K562 (cell line): ENCODE measurements at regions not wholly inside any gene's neighbourhood (a gene's known extent, or its start where the extent isn't known, plus 50 kb on each side); places are given as distances from the start of the nearest gene placed in this dataset.

Experiments used
- CHD2 ChIP-seq: IDR thresholded peaks from 2 replicates; pipeline ENCODE4 v1.6.1; 2011; ENCODE audit warnings: low read depth, low read length
- MAFK ChIP-seq: IDR thresholded peaks from 2 replicates; pipeline ENCODE4 v1.6.1; 2011; ENCODE audit warnings: low read length, improper control_type of control experiment
- MIER1 ChIP-seq: fragments of 450-650 bp; IDR thresholded peaks from 2 replicates; pipeline ENCODE4 v1.6.1; 2016; ENCODE audit warnings: antibody characterized with exemption, mild to moderate bottlenecking, low read depth
- SRSF9 ChIP-seq: fragments of 200-400 bp; formaldehyde crosslinking; IDR thresholded peaks from 2 replicates; pipeline ENCODE4 v1.6.1; 2017; ENCODE audit warnings: low read depth, low read length, borderline replicate concordance
- U2AF2 ChIP-seq: fragments of 200-400 bp; formaldehyde crosslinking; optimal IDR thresholded peaks from 2 replicates; pipeline ENCODE3; 2017; ENCODE audit warnings: low read depth, mild to moderate bottlenecking, low read length
- ZBTB34 ChIP-seq: fragments of 250-450 bp; sonication (Bioruptor Pico); IDR thresholded peaks from 2 replicates; pipeline ENCODE4 v1.8.0; 2021; ENCODE audit warnings: mild to moderate bottlenecking, moderate library complexity
- TF ChIP-seq, protein P1 (sequence below), 3 experiments: IDR thresholded peaks in 2 of 3; conservative IDR thresholded peaks in 1 of 3; 2 replicates each; pipeline ENCODE4 v1.5.1; 2011 to 2012; ENCODE audit warnings: low read length in 3 of 3, mild to moderate bottlenecking in 3 of 3, control low read depth in 2 of 3, improper control_type of control experiment in 1 of 3, inconsistent platforms in 1 of 3, low read depth in 1 of 3, mixed read lengths in 1 of 3, moderate library complexity in 1 of 3; ENCODE audit not compliant: insufficient read depth in 2 of 3
- TF ChIP-seq, protein P2 (sequence below), 2 experiments: fragments of 450-650 bp in 1 of 2; sonication (generic) in 1 of 2; formaldehyde crosslinking in 1 of 2; IDR thresholded peaks in 1 of 2; conservative IDR thresholded peaks in 1 of 2; 2 replicates each; pipeline versions ENCODE4 v1.6.1 to v1.8.1; 2016 to 2023; ENCODE audit warnings: mild to moderate bottlenecking in 2 of 2, moderate library complexity in 2 of 2, inconsistent platforms in 1 of 2, missing genetic modification reagents in 1 of 2

DNA sequence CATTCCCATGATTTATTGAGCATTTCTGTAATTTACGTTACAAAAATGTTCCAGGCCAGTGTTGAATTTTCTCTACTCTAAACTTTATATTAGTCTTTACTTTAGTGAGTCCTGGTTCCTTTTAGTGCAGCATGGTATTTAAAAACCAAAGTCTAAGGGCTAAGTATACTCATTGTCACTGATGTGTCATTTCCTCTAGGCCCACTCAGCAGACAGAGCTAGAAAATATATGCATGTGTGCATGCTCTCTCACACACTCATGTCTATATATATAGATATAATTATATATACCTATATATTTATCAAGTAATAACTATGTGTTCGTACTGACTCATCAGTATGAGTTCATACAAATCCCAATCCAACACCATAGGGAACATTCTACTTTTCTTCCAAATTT lies 132.5 kb upstream of the SLC8A1 start:
- no peak for TF ChIP-seq ZBTB34 (CRISPR knock-in tag)
- TF ChIP-seq, protein P1, sequence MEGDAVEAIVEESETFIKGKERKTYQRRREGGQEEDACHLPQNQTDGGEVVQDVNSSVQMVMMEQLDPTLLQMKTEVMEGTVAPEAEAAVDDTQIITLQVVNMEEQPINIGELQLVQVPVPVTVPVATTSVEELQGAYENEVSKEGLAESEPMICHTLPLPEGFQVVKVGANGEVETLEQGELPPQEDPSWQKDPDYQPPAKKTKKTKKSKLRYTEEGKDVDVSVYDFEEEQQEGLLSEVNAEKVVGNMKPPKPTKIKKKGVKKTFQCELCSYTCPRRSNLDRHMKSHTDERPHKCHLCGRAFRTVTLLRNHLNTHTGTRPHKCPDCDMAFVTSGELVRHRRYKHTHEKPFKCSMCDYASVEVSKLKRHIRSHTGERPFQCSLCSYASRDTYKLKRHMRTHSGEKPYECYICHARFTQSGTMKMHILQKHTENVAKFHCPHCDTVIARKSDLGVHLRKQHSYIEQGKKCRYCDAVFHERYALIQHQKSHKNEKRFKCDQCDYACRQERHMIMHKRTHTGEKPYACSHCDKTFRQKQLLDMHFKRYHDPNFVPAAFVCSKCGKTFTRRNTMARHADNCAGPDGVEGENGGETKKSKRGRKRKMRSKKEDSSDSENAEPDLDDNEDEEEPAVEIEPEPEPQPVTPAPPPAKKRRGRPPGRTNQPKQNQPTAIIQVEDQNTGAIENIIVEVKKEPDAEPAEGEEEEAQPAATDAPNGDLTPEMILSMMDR (IDR thresholded peaks at IDR 0.05 in 2 of 3, conservative IDR thresholded peaks at IDR 0.05 in 1 of 3; ENCODE audit: insufficient read depth in 2 of 3, low read depth in 1 of 3, low read length in 3 of 3), result no peak
- no peak for TF ChIP-seq U2AF2
- TF ChIP-seq SRSF9, result no peak
- TF ChIP-seq MIER1, result no peak
- TF ChIP-seq, protein P2, sequence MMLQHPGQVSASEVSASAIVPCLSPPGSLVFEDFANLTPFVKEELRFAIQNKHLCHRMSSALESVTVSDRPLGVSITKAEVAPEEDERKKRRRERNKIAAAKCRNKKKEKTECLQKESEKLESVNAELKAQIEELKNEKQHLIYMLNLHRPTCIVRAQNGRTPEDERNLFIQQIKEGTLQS (IDR thresholded peaks at IDR 0.05), result no peak
- TF ChIP-seq, protein P2 (CRISPR knock-in tag; conservative IDR thresholded peaks at IDR 0.05), result no peak
- no peak for TF ChIP-seq MAFK
- TF ChIP-seq CHD2, result no peak
